Smooth muscle cell (in vitro differentiated cells): ENCODE measurements at regions not wholly inside any gene's neighbourhood (a gene's known extent, or its start where the extent isn't known, plus 50 kb on each side); places are given as distances from the start of the nearest gene placed in this dataset.
A peak's percentile ranks its signal among the peaks of the same experiment; 100 is the strongest.

Experiments used
- DNase-seq: peaks from one replicate; lab custom pipeline; 2025; ENCODE audit not compliant: unreplicated experiment; lab: John Stamatoyannopoulos, UW
- H2AFZ ChIP-seq: fragments of 200-600 bp; sonication (generic); 2 replicates; pipeline ENCODE4 v1.6.0; 2016; ENCODE audit warnings: antibody characterized with exemption, low read depth, mild to moderate bottlenecking
- H3F3A ChIP-seq: fragments of 200-600 bp; sonication (generic); 2 replicates; pipeline ENCODE4 v1.6.0; 2017; ENCODE audit warnings: antibody characterized with exemption, low read depth
- H3K27ac ChIP-seq: fragments of 200-600 bp; sonication (generic); 2 replicates; pipeline ENCODE4 v1.5.1; 2016; ENCODE audit warnings: low read depth, mild to moderate bottlenecking
- H3K27me3 ChIP-seq: fragments of 200-600 bp; sonication (generic); 2 replicates; pipeline ENCODE4 v1.6.1; 2016; ENCODE audit warnings: low read depth, mild to moderate bottlenecking
- H3K36me3 ChIP-seq: fragments of 200-600 bp; sonication (generic); 2 replicates; pipeline ENCODE4 v1.5.1; 2016; ENCODE audit warnings: low read depth
- H3K4me1 ChIP-seq: fragments of 200-600 bp; sonication (generic); 2 replicates; pipeline ENCODE4 v1.5.1; 2016; ENCODE audit warnings: low read depth
- H3K4me2 ChIP-seq: fragments of 200-600 bp; sonication (generic); 2 replicates; pipeline ENCODE4 v1.6.0; 2016; ENCODE audit warnings: mild to moderate bottlenecking
- H3K4me3 ChIP-seq: fragments of 200-600 bp; sonication (generic); 2 replicates; pipeline ENCODE4 v1.5.1; 2016; ENCODE audit warnings: mild to moderate bottlenecking
- H3K79me2 ChIP-seq: fragments of 200-600 bp; sonication (generic); 2 replicates; pipeline ENCODE4 v1.6.0; 2016; ENCODE audit warnings: low read depth, mild to moderate bottlenecking
- H3K9ac ChIP-seq: fragments of 200-600 bp; sonication (generic); 2 replicates; pipeline ENCODE4 v1.6.0; 2016; ENCODE audit warnings: low read depth
- H3K9me3 ChIP-seq: fragments of 200-600 bp; sonication (generic); replicated peaks from 2 replicates; pipeline ENCODE4 v1.5.1; 2016; ENCODE audit warnings: low read depth
- H4K20me1 ChIP-seq: fragments of 200-600 bp; sonication (generic); 2 replicates; pipeline ENCODE4 v1.6.0; 2016; ENCODE audit warnings: low read depth
- CTCF ChIP-seq: fragments of 200-600 bp; sonication (generic); IDR thresholded peaks from 2 replicates; pipeline ENCODE4 v1.5.1; 2017; ENCODE audit warnings: borderline replicate concordance, mild to moderate bottlenecking, antibody characterized with exemption; ENCODE audit not compliant: insufficient read depth, poor library complexity, severe bottlenecking
- WGBS: methylation state at CpG from one replicate; pipeline ENCODE4 v1.1.7; 2016; ENCODE audit warnings: low lambda C conversion rate; 5-methylcytosine and 5-hydroxymethylcytosine counted together

- no peak for TF ChIP-seq CTCF
- H3K36me3 ChIP-seq, result no peaks in the 10 kb centered on the region
- no peaks in the 10 kb centered on the region for H3K79me2 ChIP-seq
- no peaks in the 10 kb centered on the region for H3F3A ChIP-seq
- no peak overlapping the region for H3K4me2 ChIP-seq
- WGBS, result 71% methylated on average over 2 of the region's 2 CpGs
- no peak overlapping the region for H2AFZ ChIP-seq
- no peaks in the 10 kb centered on the region for H3K27me3 ChIP-seq
- no peak overlapping the region for H3K27ac ChIP-seq
- H3K4me3 ChIP-seq, result no peak overlapping the region
- H3K4me1 ChIP-seq, result no peaks in the 10 kb centered on the region
- H4K20me1 ChIP-seq, result no peaks in the 10 kb centered on the region
- no peaks in the 10 kb centered on the region for H3K9me3 ChIP-seq
- no peak for DNase-seq
- no peak overlapping the region for H3K9ac ChIP-seq
Measured at GRCh38 chr12:14156606-14157005, 175.2 kb upstream of the GRIN2B start.

- Histone ChIP-seq H3K4me1 (no peaks in the 10 kb centered on the region), H3F3A (no peaks in the 10 kb centered on the region), H4K20me1 (no peaks in the 10 kb centered on the region), H3K27me3 (no peaks in the 10 kb centered on the region), H3K4me2 (no peak overlapping the region), H3K27ac (no peak overlapping the region), H3K4me3 (no peak overlapping the region), H3K9ac (no peak overlapping the region), H3K36me3 (no peaks in the 10 kb centered on the region), H3K9me3 (no peaks in the 10 kb centered on the region), H3K79me2 (no peaks in the 10 kb centered on the region), H2AFZ (no peak overlapping the region)
- DNase-seq, result no peak
- no peak for TF ChIP-seq CTCF
- 94% methylated on average over 3 of the region's 3 CpGs for WGBS
Measured at GRCh38 chr12:14157088-14157747, 175.8 kb upstream of the GRIN2B start.

GRCh38 chr12:14164266-14164665 is 182.9 kb upstream of the GRIN2B start:
- no peak for TF ChIP-seq CTCF
- Histone ChIP-seq H3K27ac (no peak overlapping the region), H3K4me1 (no peaks in the 10 kb centered on the region), H3K4me3 (no peak overlapping the region), H3K9ac (no peak overlapping the region), H3F3A (no peaks in the 10 kb centered on the region), H4K20me1 (no peaks in the 10 kb centered on the region), H2AFZ (no peak overlapping the region), H3K4me2 (no peak overlapping the region), H3K79me2 (no peaks in the 10 kb centered on the region), H3K36me3 (no peaks in the 10 kb centered on the region), H3K27me3 (no peaks in the 10 kb centered on the region), H3K9me3 (no peaks in the 10 kb centered on the region)
- DNase-seq, result no peak
- 89% methylated on average over 8 of the region's 8 CpGs for WGBS

GRCh38 chr12:14167005-14167628 is 185.7 kb upstream of the GRIN2B start:
- TF ChIP-seq CTCF, result peak; percentile 98
- no peak overlapping the region for H3K27ac ChIP-seq
- no peaks in the 10 kb centered on the region for H3K36me3 ChIP-seq
- H3K4me2 ChIP-seq, result no peak overlapping the region
- H3F3A ChIP-seq, result no peaks in the 10 kb centered on the region
- H3K9me3 ChIP-seq, result no peaks in the 10 kb centered on the region
- H4K20me1 ChIP-seq, result no peaks in the 10 kb centered on the region
- H3K9ac ChIP-seq, result no peak overlapping the region
- H3K79me2 ChIP-seq, result no peaks in the 10 kb centered on the region
- H3K4me1 ChIP-seq, result no peaks in the 10 kb centered on the region
- no peak overlapping the region for H3K4me3 ChIP-seq
- H2AFZ ChIP-seq, result no peak overlapping the region
- H3K27me3 ChIP-seq, result no peaks in the 10 kb centered on the region
- 13% methylated on average over 4 of the region's 4 CpGs for WGBS
- DNase-seq, result no peak
